Stimulated activated CD8-positive, alpha-beta memory T cell treated with anti-CD3 and anti-CD28 coated beads, Interleukin-2, amount 100 ng/mL, for 48 hours (primary cell): ENCODE measurements at regions not wholly inside any gene's neighbourhood (a gene's known extent, or its start where the extent isn't known, plus 50 kb on each side); places are given as distances from the start of the nearest gene placed in this dataset.

Experiments
- DNase-seq, 2 donors: peaks; one replicate each; pipeline ENCODE4 v3.0.0-alpha.2; 2020; ENCODE audit warnings: low read depth in 2 of 2

GRCh38 chr13:59487883-59488282, 675.8 kb downstream of the DIAPH3 start:
- no peak for DNase-seq

- no peak for DNase-seq
These were observed 675.3 kb downstream of the DIAPH3 start for GRCh38 chr13:59488436-59488835.

GRCh38 chr13:59490651-59491050, 673.1 kb downstream of the DIAPH3 start:
- DNase-seq = no peak

GRCh38 chr13:59492030-59492636, 671.6 kb downstream of the DIAPH3 start:
- DNase-seq = no peak

GRCh38 chr13:59493436-59493965, 670.2 kb downstream of the DIAPH3 start:
- no peak for DNase-seq

- no peak for DNase-seq
These were observed 669.6 kb downstream of the DIAPH3 start for GRCh38 chr13:59494151-59494550.

GRCh38 chr13:59494560-59494970, 669.2 kb downstream of the DIAPH3 start:
- no peak for DNase-seq

- no peak for DNase-seq
These were observed 668.4 kb downstream of the DIAPH3 start for GRCh38 chr13:59495299-59495698.

- no peak for DNase-seq
These were observed 667.7 kb downstream of the DIAPH3 start for GRCh38 chr13:59495936-59496512.

GRCh38 chr13:59497621-59498247, 666.0 kb downstream of the DIAPH3 start:
- no peak for DNase-seq

GRCh38 chr13:59501004-59501403, 662.7 kb downstream of the DIAPH3 start:
- no peak for DNase-seq

GRCh38 chr13:59504407-59504806, 659.3 kb downstream of the DIAPH3 start:
- DNase-seq = no peak

- DNase-seq = no peak
These were observed 653.3 kb downstream of the DIAPH3 start for GRCh38 chr13:59510386-59510785.

GRCh38 chr13:59513686-59514085, 650.0 kb downstream of the DIAPH3 start:
- DNase-seq = no peak

GRCh38 chr13:59514316-59514715, 649.4 kb downstream of the DIAPH3 start:
- DNase-seq = no peak

GRCh38 chr13:59519819-59520218, 643.9 kb downstream of the DIAPH3 start:
- no peak for DNase-seq

GRCh38 chr13:59521549-59521948, 642.2 kb downstream of the DIAPH3 start:
- DNase-seq = no peak

GRCh38 chr13:59522652-59523051, 641.1 kb downstream of the DIAPH3 start:
- no peak for DNase-seq

GRCh38 chr13:59527500-59527899, 636.2 kb downstream of the DIAPH3 start:
- no peak for DNase-seq

GRCh38 chr13:59531571-59532091, 632.1 kb downstream of the DIAPH3 start:
- no peak for DNase-seq

- no peak for DNase-seq
These were observed 631.3 kb downstream of the DIAPH3 start for GRCh38 chr13:59532405-59532804.

- DNase-seq = no peak
These were observed 629.9 kb downstream of the DIAPH3 start for GRCh38 chr13:59533561-59534555.
